Thymus (tissue), 11 donors: ENCODE measurements at regions not wholly inside any gene's neighbourhood (a gene's known extent, or its start where the extent isn't known, plus 50 kb on each side); places are given as distances from the start of the nearest gene placed in this dataset.

Experiments
- DNase-seq, 9 donors: peaks; one replicate each; pipeline ENCODE4 v3.0.0-alpha.2; 2013; ENCODE audit warnings: low spot score in 9 of 9, low read depth in 6 of 9, missing footprints in 1 of 9
- H3K27ac ChIP-seq, 2 donors: one replicate each; pipeline ENCODE4 v1.5.1; 2013; ENCODE audit warnings: control low read depth in 1 of 2, low read depth in 1 of 2, low read length in 1 of 2, mild to moderate bottlenecking in 1 of 2, moderate library complexity in 1 of 2
- H3K27me3 ChIP-seq, 2 donors: one replicate each; pipeline ENCODE4 v1.5.1; 2013; ENCODE audit warnings: low read length in 1 of 2; ENCODE audit not compliant: control insufficient read depth in 2 of 2, insufficient read depth in 1 of 2
- H3K36me3 ChIP-seq, 2 donors: one replicate each; pipeline ENCODE4 v1.5.1; 2013; ENCODE audit warnings: low read length in 1 of 2, mild to moderate bottlenecking in 1 of 2, moderate library complexity in 1 of 2; ENCODE audit not compliant: control insufficient read depth in 2 of 2, insufficient read depth in 2 of 2
- H3K4me1 ChIP-seq, 2 donors: one replicate each; pipeline ENCODE4 v1.5.1; 2013; ENCODE audit warnings: low read length in 2 of 2; ENCODE audit not compliant: control insufficient read depth in 2 of 2, insufficient read depth in 2 of 2
- H3K4me3 ChIP-seq, 2 donors: one replicate each; pipeline ENCODE4 v1.5.1; 2013; ENCODE audit warnings: low read length in 2 of 2, control low read depth in 1 of 2, mild to moderate bottlenecking in 1 of 2
- H3K9me3 ChIP-seq, 2 donors: one replicate each; pipeline ENCODE4 v1.5.1; 2013; ENCODE audit warnings: low read length in 1 of 2, mild to moderate bottlenecking in 1 of 2; ENCODE audit not compliant: control insufficient read depth in 2 of 2, insufficient read depth in 1 of 2
- WGBS: extraction: QIAGEN DNeasy Blood & Tissue Kit; methylation state at CpG from one replicate; pipeline ENCODE4 v1.1.7; 2013; 5-methylcytosine and 5-hydroxymethylcytosine counted together
- donor health status: healthy.

GRCh38 chr6:169996378-169997051 lies 245.1 kb downstream of the ERMARD start:
- H3K4me1 ChIP-seq = no peaks in the 10 kb centered on the region
- 97% methylated on average over 5 of the region's 5 CpGs for WGBS
- no peaks in the 10 kb centered on the region for H3K27me3 ChIP-seq
- no peak for DNase-seq
- H3K36me3 ChIP-seq = no peaks in the 10 kb centered on the region
- no peak overlapping the region for H3K27ac ChIP-seq
- peaks cover 0 to 7% of the 10 kb centered on the region in 2 donors for H3K9me3 ChIP-seq
- H3K4me3 ChIP-seq = no peak overlapping the region

- H3K4me1 ChIP-seq = peaks cover 0 to 8% of the 10 kb centered on the region in 2 donors
- no peaks in the 10 kb centered on the region for H3K36me3 ChIP-seq
- 92% methylated on average over 8 of the region's 8 CpGs for WGBS
- no peak for DNase-seq
- no peaks in the 10 kb centered on the region for H3K9me3 ChIP-seq
- no peak overlapping the region for H3K4me3 ChIP-seq
- H3K27ac ChIP-seq = no peak overlapping the region
- H3K27me3 ChIP-seq = no peaks in the 10 kb centered on the region
Measured at GRCh38 chr6:169994739-169995138, 243.3 kb downstream of the ERMARD start.

GRCh38 chr6:169993861-169994481 lies 242.5 kb downstream of the ERMARD start:
- H3K27me3 ChIP-seq = no peaks in the 10 kb centered on the region
- peaks cover 0 to 8% of the 10 kb centered on the region in 2 donors for H3K4me1 ChIP-seq
- H3K4me3 ChIP-seq = no peak overlapping the region
- no peak for DNase-seq
- H3K27ac ChIP-seq = no peak overlapping the region
- no peaks in the 10 kb centered on the region for H3K9me3 ChIP-seq
- H3K36me3 ChIP-seq = no peaks in the 10 kb centered on the region
- WGBS = 94% methylated on average over 16 of the region's 16 CpGs

- 98% methylated on average over 8 of the region's 8 CpGs for WGBS
- H3K9me3 ChIP-seq = peaks cover 0 to 5% of the 10 kb centered on the region in 2 donors
- H3K4me1 ChIP-seq = peaks cover 0 to 8% of the 10 kb centered on the region in 2 donors
- no peak overlapping the region for H3K4me3 ChIP-seq
- no peaks in the 10 kb centered on the region for H3K27me3 ChIP-seq
- DNase-seq = no peak
- H3K27ac ChIP-seq = no peak overlapping the region
- no peaks in the 10 kb centered on the region for H3K36me3 ChIP-seq
Measured at GRCh38 chr6:169991913-169992312, 240.5 kb downstream of the ERMARD start.

GRCh38 chr6:169991031-169991390 lies 239.6 kb downstream of the ERMARD start:
- no peak for DNase-seq
- no peak overlapping the region for H3K4me3 ChIP-seq
- H3K27me3 ChIP-seq = no peaks in the 10 kb centered on the region
- H3K9me3 ChIP-seq = peaks cover 0 to 6% of the 10 kb centered on the region in 2 donors
- no peak overlapping the region for H3K27ac ChIP-seq
- H3K4me1 ChIP-seq = peaks cover 0 to 8% of the 10 kb centered on the region in 2 donors
- no peaks in the 10 kb centered on the region for H3K36me3 ChIP-seq
- 96% methylated on average over 8 of the region's 8 CpGs for WGBS

GRCh38 chr6:169990095-169991030 lies 238.9 kb downstream of the ERMARD start:
- no peaks in the 10 kb centered on the region for H3K36me3 ChIP-seq
- peak in 8 of 9 donors; percentile 2 to 58 (median 20) for DNase-seq
- no peaks in the 10 kb centered on the region for H3K27me3 ChIP-seq
- H3K9me3 ChIP-seq = peaks cover 0 to 6% of the 10 kb centered on the region in 2 donors
- 46% methylated on average over 32 of the region's 32 CpGs for WGBS
- no peak overlapping the region for H3K27ac ChIP-seq
- H3K4me3 ChIP-seq = no peak overlapping the region
- H3K4me1 ChIP-seq = peaks cover 0 to 8% of the 10 kb centered on the region in 2 donors

- Histone ChIP-seq H3K9me3 (peaks cover 0 to 6% of the 10 kb centered on the region in 2 donors), H3K27me3 (no peaks in the 10 kb centered on the region), H3K4me1 (peaks cover 0 to 8% of the 10 kb centered on the region in 2 donors), H3K36me3 (no peaks in the 10 kb centered on the region), H3K4me3 (no peak overlapping the region), H3K27ac (no peak overlapping the region)
- WGBS = 76% methylated on average over 8 of the region's 8 CpGs
- no peak for DNase-seq
Measured at GRCh38 chr6:169989594-169989993, 238.2 kb downstream of the ERMARD start.

- no peaks in the 10 kb centered on the region for H3K27me3 ChIP-seq
- DNase-seq = no peak
- peaks cover 0 to 8% of the 10 kb centered on the region in 2 donors for H3K4me1 ChIP-seq
- 94% methylated on average over 25 of the region's 25 CpGs for WGBS
- H3K27ac ChIP-seq = no peak overlapping the region
- no peaks in the 10 kb centered on the region for H3K36me3 ChIP-seq
- H3K4me3 ChIP-seq = no peak overlapping the region
- peaks cover 0 to 6% of the 10 kb centered on the region in 2 donors for H3K9me3 ChIP-seq
Measured at GRCh38 chr6:169988769-169989550, 237.5 kb downstream of the ERMARD start.
